GM18909 (cell line): ENCODE measurements at regions not wholly inside any gene's neighbourhood (a gene's known extent, or its start where the extent isn't known, plus 50 kb on each side); places are given as distances from the start of the nearest gene placed in this dataset.

Experiments
- ATAC-seq: cut with Tn5 transposase; IDR thresholded peaks from one replicate; pipeline ENCODE4 v1.9.1; 2021; ENCODE audit warnings: mild to moderate bottlenecking; ENCODE audit not compliant: unreplicated experiment, poor library complexity

DNA sequence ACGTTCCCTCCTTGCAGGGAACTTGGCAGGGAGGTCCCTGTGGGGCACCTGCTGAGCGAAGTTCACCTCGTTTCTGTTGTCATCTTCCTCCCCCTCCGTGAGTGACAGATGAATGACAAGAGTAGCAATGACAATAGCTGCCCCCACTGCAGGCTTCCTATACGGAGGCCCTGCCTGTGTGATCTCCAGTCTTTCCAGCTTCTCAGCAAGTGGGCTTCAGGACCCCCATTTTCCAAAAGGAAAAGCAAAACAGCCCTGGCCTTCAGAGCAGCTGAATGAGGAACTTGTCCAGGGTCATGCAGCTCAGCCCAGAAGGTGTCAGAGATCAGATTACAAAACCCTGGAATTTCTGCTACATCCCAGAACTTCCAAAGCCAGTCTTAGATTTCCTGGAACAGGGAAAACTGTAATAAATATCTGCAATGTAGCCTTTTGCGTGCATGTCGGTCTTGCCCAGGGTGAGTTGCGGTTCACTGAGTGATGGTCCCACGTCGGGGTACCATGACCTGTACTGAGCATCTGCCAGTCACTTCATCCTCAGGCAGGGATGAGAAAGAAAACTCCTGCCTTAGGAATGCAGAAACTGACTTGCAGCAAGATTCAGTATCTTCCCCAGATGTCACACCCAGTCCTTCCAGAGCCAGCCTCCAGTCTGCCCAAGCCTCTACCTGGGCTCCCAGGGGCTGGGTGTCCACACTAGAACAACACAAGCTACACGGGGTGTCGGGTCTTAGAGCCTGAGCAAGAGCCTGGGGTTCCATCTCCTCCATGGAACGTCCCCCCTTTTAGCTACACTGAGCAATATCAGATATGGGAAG is 1457.0 kb downstream of the BRD1 start:
- no peak for ATAC-seq

DNA sequence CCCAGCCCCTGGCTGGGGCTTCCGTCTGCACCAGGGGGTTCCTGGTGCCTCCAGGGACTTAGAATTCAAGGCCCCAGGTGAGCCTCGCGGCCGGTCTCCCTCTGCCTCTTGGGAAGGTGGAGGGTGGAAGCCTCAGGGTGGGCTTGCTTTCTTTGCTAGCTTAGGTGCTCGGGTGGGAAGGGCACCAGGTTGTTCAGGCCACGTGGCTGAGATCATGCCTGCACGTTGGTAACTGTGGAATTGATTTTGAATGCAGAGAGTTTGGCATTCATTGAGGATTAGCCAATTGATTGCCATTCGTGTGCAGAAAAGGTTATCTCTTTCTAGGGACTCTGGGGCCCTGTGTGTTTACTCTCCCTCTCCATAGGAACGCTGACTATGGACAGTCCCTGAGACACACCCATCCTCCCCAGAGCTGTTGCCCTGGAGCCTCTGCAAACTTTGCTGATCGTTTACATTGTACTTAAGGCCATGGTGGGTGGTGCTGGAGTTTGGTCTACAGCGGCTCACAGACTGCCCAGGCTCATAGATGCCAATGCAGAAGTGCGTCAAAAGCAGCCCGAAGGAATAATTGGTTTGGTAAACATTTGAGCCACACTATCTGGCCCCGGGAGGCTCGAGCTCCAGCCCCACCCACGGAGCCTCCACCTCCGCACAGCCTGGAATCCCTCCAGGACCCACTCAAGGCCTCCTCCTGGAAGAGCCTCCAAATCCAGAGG is 1457.7 kb downstream of the BRD1 start:
- no peak for ATAC-seq

DNA sequence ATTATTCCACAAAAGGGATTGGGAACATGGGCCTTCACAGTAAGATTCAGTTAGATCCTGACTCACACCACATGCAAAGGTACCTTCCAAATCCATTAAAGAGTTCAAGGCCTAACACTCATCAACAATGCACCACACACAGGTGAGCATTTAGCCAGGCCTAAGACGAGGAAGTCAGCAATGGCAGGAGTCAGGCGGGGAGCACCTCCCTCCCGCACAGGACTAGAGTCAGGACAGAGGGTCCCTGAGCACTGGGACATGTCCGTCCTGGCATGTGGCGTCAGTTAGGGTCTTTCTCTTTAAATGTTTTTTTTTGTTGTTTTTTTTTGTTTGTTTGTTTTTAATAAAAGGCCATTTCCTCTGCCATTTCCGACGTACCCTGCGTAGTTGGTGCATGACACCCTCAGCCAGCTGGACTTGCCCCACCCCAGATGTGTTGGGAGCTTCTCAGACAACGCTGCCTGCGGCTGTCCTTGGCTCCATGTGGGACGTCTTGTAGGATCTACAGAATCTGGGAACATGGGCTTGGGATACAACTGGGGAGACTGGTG is 1458.6 kb downstream of the BRD1 start:
- no peak for ATAC-seq

DNA sequence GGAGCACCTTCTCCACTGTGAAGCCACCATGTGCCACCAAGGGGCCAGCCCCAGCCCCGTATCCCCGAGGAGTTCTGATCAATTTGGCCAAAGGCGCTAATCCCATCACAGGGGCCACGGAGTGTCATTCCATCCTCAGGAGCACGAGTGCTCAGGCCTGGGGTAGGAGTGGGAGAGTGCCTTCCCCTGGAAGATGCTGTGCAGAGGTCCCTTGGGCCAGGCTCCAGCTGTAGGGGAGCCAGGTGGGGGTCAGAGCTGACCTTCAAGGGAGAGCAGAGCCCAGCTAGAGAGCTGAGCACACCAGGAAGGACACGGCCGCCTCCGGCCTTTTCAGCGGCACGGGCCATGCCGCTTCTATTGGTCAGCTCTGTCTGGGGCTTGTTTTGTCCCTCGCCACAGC is 1459.9 kb downstream of the BRD1 start:
- ATAC-seq, result no peak

DNA sequence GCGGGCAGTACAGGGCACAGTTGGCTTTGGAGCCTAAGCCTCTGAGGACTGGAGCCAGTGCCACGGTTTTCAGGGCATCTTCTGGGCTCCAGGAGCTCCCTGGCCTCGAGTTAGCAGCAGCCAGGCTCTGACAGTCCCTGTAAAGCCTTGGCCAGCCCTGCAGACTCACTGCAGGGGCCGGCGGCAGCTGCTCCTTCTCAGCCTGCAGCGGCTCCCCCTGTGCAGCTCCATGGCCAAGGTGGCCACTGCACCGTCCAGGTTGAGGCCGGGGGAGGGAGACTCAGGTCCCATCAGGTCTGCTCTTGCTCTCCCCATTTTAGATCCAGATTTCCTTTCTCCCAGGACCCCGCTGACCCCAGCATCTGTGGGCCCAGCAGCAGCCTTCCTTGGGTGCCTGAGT is 1461.1 kb downstream of the BRD1 start:
- no peak for ATAC-seq

DNA sequence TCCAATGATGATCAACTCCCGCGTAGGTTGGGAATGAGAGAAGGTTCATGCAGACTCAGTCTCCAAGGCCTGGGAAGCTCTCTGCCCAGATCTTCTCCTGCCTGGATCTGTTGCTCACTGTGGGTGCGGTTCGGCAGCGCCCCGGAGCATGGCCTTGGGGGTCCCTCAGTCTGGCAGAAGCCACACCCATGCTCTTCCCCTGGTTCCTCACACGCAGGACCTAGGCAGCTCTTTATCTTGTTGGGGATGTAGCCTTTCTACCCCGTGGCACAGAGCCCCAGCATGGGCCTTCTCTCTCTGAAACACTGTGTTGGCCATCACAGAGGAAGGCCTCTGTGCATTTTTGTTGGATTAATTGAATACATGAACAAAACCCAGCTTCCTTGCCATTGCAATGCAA is 1461.6 kb downstream of the BRD1 start:
- no peak for ATAC-seq

DNA sequence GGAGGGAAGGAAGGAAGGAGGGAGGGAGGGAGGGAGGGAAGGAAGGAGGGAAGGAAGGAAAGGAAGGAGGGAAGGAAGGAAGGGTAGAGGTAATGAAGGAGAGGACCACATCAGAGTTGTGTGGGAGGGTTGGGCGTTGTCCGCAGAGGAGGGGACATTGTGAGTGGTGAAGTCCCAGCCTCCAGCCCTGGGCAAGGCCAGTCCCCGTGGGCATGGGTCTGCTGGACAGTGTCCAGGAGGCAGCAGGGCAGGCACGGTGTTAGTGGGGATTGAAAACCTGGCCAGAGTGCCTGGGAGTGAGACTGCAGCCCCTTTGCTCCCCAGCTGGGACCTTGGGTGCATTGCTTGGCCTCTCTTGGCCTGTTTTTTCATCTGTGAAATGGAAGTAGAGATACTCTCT is 1462.3 kb downstream of the BRD1 start:
- no peak for ATAC-seq

DNA sequence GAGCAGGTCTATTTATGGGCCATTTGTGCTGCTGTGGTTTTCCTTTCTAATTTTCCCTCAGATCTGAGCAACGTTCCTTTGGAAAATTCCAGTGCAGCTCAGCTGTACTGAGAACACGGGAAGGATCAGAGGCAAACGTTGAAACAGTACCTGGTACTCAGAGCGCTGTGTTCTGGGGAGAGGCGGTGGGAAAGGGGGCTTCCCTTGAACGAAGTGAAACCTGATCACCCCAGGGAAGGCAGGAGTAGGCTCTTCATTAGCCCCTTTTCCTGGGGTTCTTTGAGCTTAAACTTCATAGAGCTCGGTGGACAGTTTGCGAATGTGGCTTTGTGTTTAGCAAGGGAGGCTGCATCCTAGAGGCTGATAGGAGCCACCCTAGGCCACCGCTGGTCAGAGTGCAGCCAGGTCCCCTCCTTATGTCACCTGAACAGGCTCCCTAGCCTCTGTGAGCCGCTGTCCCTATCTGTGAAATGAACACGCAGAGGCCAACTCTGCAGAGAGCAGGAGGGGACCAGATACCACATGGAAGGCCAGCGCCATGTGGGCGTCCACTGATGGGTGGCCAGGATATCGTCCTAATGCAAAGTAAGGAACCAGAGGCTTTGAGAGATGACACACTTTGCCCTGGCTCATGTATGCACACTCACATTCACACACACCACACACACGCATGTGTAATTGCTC is 1464.8 kb downstream of the BRD1 start:
- no peak for ATAC-seq

DNA sequence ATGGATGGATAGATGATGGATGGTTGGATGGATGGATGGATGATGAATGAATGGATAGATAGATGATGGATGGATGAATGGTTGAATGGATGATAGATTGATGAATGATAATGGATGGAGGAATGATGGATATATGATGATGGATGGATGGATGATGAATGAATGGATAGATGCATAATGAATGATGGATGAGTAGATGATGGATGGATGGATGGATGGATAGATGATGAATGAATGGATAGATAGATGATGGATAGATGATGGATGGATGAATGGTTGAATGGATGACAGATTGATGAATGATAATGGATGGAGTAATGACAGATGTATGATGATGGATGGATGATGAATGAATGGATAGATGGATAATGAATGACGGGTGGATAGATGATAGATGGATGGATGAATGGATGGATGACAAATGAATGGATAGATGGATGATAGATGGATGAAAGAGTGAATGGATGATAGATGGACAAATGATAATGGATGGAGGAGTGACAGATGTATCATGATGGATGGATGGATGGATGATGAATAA is 1466.5 kb downstream of the BRD1 start:
- ATAC-seq, result no peak

DNA sequence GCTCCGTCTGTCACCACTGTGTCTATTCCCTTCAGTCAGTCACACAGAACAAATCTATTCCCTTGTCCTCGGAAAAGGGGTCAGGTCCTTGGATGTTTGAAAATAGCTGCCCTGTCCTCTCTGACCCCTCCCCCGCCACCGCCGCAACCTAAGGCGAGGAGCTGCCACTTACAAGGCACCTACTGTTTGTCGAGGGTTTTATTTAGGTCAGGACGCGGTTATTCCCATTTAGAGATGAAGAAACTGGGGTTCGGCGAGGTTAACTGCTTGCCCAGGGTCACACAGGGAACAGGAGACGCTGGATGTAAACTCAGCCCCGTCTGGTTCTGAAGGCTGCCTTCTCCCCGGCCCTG is 1468.1 kb downstream of the BRD1 start:
- ATAC-seq, result no peak

DNA sequence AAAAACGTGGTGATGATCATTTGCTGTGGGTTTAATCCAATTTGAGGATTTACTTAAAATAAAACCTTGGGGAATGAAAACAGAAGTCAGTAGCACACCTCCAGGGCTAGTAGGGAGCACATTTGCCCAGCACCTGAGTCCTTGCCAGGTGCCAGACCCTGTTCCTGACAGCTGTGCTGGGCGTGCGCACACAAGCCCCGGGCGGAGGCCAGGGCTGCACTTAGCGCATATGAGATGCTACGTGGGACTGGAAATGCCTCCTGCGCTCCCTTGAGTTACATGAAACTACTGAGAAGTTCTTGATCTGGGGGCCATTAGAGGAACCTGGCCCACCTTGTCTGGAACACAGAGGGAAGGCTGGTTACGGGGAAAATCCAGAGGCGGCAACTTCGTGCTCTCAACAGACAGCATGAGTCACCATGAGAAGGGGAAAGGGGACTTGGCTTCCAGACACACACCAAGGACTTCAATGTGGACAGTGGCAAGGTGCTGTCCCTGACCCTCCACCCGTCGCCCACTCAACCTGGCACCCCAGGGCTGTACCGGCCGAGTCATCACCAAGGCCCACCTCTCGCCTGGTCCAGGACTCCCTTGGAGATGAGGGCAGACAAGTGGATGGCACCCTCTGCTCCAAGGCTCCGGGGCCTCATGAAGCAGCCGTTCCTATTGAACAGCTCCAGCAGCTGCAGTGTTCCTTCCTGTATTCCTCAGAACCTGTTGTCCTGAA is 1468.6 kb downstream of the BRD1 start:
- no peak for ATAC-seq

DNA sequence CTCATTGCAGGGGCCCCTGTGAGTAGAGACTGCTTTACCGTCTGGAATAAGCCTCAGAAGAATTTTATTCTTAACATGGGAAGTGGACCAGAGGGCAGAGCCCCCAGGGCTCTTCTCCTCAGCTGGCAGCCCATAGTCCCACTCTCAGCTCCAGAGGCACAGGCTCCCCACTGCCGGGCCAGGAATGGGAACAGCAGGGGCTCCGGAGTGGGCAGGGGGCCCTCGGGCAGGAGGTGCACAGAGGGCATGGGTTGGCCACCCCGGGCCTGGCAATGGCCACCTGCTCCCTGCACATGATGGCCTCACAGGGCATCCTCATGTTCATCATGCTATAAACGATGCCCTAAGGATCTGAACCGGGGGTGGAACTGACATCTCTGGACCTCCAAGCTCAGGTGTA is 1469.7 kb downstream of the BRD1 start:
- ATAC-seq, result no peak

DNA sequence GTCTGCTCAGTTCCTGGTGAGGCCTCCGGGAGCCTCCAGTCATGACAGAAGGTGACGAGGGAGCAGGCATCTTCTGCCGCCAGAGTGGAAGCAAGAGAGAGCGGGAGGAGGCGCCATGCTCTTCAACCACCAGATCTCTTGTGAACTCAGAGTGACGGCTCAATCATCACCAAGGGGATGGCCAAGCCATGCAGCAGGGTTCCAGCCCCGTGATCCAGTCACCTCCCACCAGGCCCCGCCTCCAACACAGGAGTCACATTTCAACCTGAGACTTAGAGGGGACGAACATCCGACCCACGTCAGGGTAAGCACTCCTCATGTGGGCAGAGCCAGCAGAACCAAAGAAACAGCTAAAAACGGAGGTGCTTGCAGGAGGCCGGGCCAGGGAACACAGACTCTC is 1470.5 kb downstream of the BRD1 start:
- ATAC-seq, result no peak

DNA sequence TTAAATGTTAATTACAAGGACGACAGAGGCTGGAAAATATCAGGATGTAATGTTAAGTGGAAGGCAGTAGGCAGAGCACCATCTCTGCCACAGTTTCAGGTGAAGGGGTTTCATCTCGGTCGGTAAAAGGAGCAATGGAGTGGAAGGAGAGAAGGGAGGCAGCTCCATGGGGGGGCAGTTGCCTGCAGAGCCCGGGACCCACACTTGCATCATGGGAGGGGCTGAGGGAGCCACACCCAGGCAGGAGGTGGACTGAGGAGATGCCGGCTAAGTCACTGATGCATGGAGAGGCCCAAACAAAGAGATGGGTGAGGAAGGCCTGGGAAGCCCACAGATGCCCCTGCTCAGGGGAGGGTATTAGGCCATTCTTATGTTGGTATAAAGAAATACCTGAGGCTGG is 1470.9 kb downstream of the BRD1 start:
- no peak for ATAC-seq

DNA sequence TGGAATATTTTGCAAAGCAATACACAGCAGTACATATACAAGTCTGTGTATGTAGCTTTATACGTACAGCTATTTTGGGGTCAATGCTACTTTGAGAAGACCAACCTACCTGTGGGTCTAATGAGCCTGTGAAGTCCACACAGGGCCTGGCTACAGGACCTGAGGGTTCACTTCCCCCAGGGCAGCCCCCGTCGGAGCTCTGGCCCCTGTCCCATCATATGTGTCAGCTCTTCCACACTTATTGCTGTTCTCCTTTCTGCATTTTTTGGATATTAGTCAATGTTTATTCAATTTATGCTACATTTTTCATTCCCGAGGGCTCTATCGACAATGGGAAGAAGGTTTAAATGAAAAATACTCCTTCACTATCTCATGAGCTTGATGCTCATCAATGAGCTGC is 1473.6 kb downstream of the BRD1 start:
- ATAC-seq, result no peak

DNA sequence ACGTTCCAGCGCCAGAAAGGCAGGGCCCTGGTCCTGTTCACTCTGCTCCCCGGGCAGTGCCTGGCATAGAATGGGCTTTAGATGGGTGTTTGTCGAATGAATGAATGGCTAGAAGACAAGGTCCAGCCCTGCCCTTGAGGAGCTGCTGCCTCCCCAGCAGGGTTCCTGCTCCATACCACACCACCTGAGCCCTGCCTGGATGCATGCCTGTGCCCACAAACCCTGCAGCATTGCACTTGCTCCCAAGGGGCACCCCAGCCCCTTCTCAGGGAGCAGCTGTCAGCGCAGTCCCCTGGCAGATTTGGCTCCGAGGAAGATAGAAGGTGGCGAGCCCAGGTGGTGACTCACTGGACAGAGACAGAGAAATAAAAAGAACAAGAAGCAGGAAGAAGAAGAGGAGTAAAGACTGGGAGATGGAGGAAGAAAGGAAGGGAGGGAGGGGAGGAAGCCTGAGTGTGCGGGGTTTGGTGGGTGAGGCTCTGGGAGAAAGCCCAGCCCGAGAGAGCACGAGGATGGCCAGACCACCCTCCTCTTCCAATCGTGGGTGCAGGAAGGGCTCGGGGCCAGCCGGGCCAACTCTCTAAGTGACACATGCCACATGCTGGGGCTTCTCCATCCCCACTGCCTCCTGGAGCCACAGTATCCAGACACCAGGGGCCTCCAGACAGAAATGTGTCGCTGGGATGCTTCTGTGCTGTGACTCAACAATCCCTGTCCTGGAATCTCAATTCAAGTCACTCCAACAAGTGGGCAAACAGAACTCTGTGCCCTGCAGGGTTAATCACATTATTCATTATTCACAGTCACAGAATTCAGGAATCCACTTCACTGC is 1474.3 kb downstream of the BRD1 start:
- ATAC-seq, result no peak

DNA sequence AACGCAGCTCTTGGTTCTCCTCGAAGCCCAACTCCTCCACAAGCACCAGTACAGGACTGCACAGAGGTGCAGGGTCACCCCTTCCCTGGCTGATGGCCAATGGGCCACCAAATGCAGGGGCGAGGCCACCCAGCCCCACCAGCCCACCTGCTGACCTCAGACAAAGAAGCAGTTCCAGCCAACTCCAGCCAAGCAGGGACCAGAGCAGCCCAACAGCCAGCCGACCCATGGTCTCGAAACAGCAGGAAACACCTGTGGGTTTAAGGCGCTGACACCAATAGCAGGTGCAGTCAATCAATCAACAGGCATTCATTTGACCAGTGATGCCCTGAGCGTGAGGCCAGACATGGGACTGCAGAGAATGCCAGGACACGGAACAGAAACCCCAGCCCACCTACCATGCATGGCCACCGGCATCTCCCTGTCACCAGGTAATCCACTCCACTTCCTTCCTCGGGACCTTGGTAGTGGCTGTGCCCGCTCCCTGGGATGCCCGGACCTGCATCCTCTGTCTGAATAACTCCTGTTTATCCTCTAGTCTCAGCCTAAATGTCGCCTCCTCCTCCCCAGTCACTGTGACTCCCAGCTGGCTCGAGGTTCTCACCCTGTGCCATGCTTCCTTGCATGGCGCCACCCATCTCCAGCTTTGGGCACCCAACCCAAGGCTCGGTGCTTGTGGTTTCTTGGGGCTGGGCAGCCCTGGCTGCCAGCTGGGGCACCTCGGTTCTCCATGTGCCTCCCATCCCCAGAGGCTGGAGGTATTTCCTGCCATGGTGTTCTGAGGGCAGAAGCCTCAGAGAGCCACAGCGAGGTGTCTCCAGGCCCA is 1475.4 kb downstream of the BRD1 start:
- ATAC-seq, result no peak

DNA sequence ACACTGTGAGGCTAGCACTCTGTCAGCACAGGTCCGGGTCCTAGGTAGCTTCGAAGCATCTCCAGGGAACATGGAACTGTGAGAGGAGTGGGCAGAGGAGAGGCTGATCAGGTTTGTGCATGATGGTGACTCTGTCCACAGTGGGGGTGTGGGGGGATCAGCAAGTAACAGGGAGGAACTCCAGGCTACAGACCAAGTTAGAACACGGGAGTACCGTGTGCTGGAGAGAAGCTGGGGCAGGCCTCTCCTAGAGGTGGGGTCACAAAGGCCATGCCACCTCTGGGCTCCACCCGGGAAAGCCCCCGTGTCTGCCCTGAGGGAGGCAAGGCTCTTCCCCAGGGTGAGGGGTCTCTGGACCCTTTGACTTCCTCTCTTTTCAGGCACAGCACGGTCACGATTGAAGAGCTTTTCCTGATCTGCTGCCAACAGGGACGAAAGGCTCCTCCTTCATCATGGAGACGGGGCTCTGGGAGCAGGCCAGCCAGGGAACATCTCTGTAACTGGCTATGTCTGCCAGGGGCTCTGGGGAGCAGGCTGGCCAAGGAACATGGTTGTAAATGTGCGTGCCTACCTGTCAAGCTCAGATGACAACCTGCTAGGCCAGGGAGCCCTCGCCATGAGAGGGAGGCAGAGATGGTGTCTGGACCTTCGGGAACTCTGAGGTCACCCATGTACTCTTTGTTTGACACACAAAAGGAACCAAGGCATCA is 1476.1 kb downstream of the BRD1 start:
- ATAC-seq, result no peak
